PC-3 (cell line): ENCODE measurements at regions not wholly inside any gene's neighbourhood (a gene's known extent, or its start where the extent isn't known, plus 50 kb on each side); places are given as distances from the start of the nearest gene placed in this dataset.

Experiments
- ATAC-seq: fragments of 200-7000 bp; cut with Tn5 transposase; 2 replicates; pipeline ENCODE4 v1.9.1; 2020; ENCODE audit warnings: mild to moderate bottlenecking, moderate library complexity
- BruUV-seq: library from RNA; stranded (reverse); fragments of 400-500 nt; replicated peaks from 2 replicates; lab custom pipeline; 2021; lab: Mats Ljungman, UMichigan
- CTCF ChIA-PET: fragments of 300-600 bp; sonication (Branson Sonifier 250); formaldehyde crosslinking; loops from one replicate; lab custom pipeline; 2022; ENCODE audit warnings: antibody characterized with exemption; lab: Charles Lee
- POLR2A ChIA-PET: fragments of 300-600 bp; sonication (Branson Sonifier 250); formaldehyde crosslinking; loops from one replicate; lab custom pipeline; 2022; ENCODE audit warnings: antibody characterized with exemption; ENCODE audit not compliant: unreplicated experiment; lab: Charles Lee
- DNase-seq: peaks from one replicate; pipeline ENCODE4 v3.0.0-alpha.2; 2015
- H2AFZ ChIP-seq: fragments of 300-600 bp; sonication (generic); 2 replicates; pipeline ENCODE4 v1.6.0; 2016; ENCODE audit warnings: antibody characterized with exemption, low read length
- H3F3A ChIP-seq: fragments of 300-600 bp; sonication (generic); one replicate; pipeline ENCODE4 v1.6.0; 2017; ENCODE audit warnings: antibody characterized with exemption, low read length, control low read depth, mild to moderate bottlenecking; ENCODE audit not compliant: unreplicated experiment
- H3K27ac ChIP-seq: fragments of 300-600 bp; sonication (generic); 2 replicates; pipeline ENCODE4 v1.5.1; 2016; ENCODE audit warnings: mild to moderate bottlenecking, low read length
- H3K27me3 ChIP-seq: fragments of 300-600 bp; sonication (generic); 2 replicates; pipeline ENCODE4 v1.6.1; 2016; ENCODE audit warnings: low read length, mixed read lengths
- H3K36me3 ChIP-seq: fragments of 300-600 bp; sonication (generic); 2 replicates; pipeline ENCODE4 v1.6.1; 2016; ENCODE audit warnings: low read depth, mixed run types, low read length, mixed read lengths
- H3K4me1 ChIP-seq: fragments of 300-600 bp; sonication (generic); 2 replicates; pipeline ENCODE4 v1.5.1; 2016; ENCODE audit warnings: low read length; ENCODE audit not compliant: insufficient read depth
- H3K4me2 ChIP-seq: fragments of 300-600 bp; sonication (generic); 2 replicates; pipeline ENCODE4 v1.6.0; 2016; ENCODE audit warnings: low read length
- H3K4me3 ChIP-seq: fragments of 300-600 bp; sonication (generic); 2 replicates; pipeline ENCODE4 v1.5.1; 2016; ENCODE audit warnings: mild to moderate bottlenecking, low read length, mixed read lengths
- H3K79me2 ChIP-seq: fragments of 300-600 bp; sonication (generic); 2 replicates; pipeline ENCODE4 v1.6.1; 2017; ENCODE audit warnings: low read length, mixed read lengths
- H3K9ac ChIP-seq: fragments of 300-600 bp; sonication (generic); 2 replicates; pipeline ENCODE4 v1.6.0; 2016; ENCODE audit warnings: mild to moderate bottlenecking, low read length
- H3K9me2 ChIP-seq: fragments of 300-600 bp; sonication (generic); replicated peaks from 2 replicates; pipeline ENCODE4 v1.6.1; 2016; ENCODE audit warnings: mixed run types, low read length, mixed read lengths
- H3K9me3 ChIP-seq: fragments of 300-600 bp; sonication (generic); 2 replicates; pipeline ENCODE4 v1.6.1; 2016; ENCODE audit warnings: low read length, mixed read lengths
- H4K20me1 ChIP-seq: fragments of 300-600 bp; sonication (generic); 2 replicates; pipeline ENCODE4 v1.6.1; 2016; ENCODE audit warnings: low read length, mixed read lengths
- CTCF ChIP-seq: fragments of 300-600 bp; sonication (generic); conservative IDR thresholded peaks from 2 replicates; pipeline ENCODE4 v1.5.1; 2017; ENCODE audit warnings: antibody characterized with exemption, low read depth, mild to moderate bottlenecking, low read length
- EZH2 ChIP-seq: fragments of 300-600 bp; sonication (generic); IDR thresholded peaks from one replicate; pipeline ENCODE4 v1.6.1; 2017; ENCODE audit warnings: antibody characterized with exemption, mild to moderate bottlenecking, low read length; ENCODE audit not compliant: unreplicated experiment
- EZH2phosphoT487 ChIP-seq: fragments of 300-600 bp; sonication (generic); IDR thresholded peaks from 2 replicates; pipeline ENCODE4 v1.6.1; 2018; ENCODE audit warnings: mild to moderate bottlenecking, antibody characterized with exemption, low read length, borderline replicate concordance
- intact Hi-C: fragments of 100-400 bp; cut with micrococcal nuclease; formaldehyde crosslinking; loops from 2 replicates; pipeline ENCODE4 v1.9.0; 2023

GRCh38 chr2:199581935-199582360 lies 124.2 kb upstream of the SATB2 start:
- intact Hi-C loops: no loop called here
- CTCF ChIA-PET: no interaction called here
- ATAC-seq (no peak), DNase-seq (no peak)
- Histone ChIP-seq H3K79me2 (no peaks in the 10 kb centered on the region), H3F3A (no peaks in the 10 kb centered on the region), H3K9me3 (no peaks in the 10 kb centered on the region), H3K27me3 (peaks cover 91% of the 10 kb centered on the region), H3K27ac (no peak overlapping the region), H3K4me1 (no peaks in the 10 kb centered on the region), H3K36me3 (no peaks in the 10 kb centered on the region), H3K9me2 (no peaks in the 10 kb centered on the region), H3K4me3 (no peak overlapping the region), H2AFZ (no peak overlapping the region), H3K9ac (no peak overlapping the region), H3K4me2 (no peak overlapping the region; the same call in 1 of the 2 replicates), H4K20me1 (no peaks in the 10 kb centered on the region)
- TF ChIP-seq EZH2phosphoT487 (no peak), EZH2 (no peak), CTCF (no peak)
- POLR2A ChIA-PET: no interaction called here
- BruUV-seq: no TSS peak

- H3K4me1 ChIP-seq: no peaks in the 10 kb centered on the region
- TF ChIP-seq EZH2phosphoT487 (no peak), EZH2 (no peak), CTCF (no peak)
- H3K79me2 ChIP-seq: no peaks in the 10 kb centered on the region
- H3K4me3 ChIP-seq: no peak overlapping the region
- no peak overlapping the region for H3K9ac ChIP-seq
- no peak for ATAC-seq
- H3F3A ChIP-seq: no peaks in the 10 kb centered on the region
- no peak overlapping the region for H2AFZ ChIP-seq
- H3K27me3 ChIP-seq: peaks cover 91% of the 10 kb centered on the region
- H3K9me3 ChIP-seq: no peaks in the 10 kb centered on the region
- no peaks in the 10 kb centered on the region for H4K20me1 ChIP-seq
- H3K36me3 ChIP-seq: no peaks in the 10 kb centered on the region
- H3K4me2 ChIP-seq: no peak overlapping the region; the same call in 1 of the 2 replicates
- ChIA-PET CTCF (no interaction called here), POLR2A (no interaction called here)
- intact Hi-C loops: no loop called here
- BruUV-seq: no TSS peak
- H3K27ac ChIP-seq: no peak overlapping the region
- no peaks in the 10 kb centered on the region for H3K9me2 ChIP-seq
- DNase-seq: no peak
Observed at GRCh38 chr2:199581408-199581807, 123.7 kb upstream of the SATB2 start.

- POLR2A ChIA-PET: no interaction called here
- CTCF ChIA-PET: no interaction called here
- H3K9me2 ChIP-seq: no peaks in the 10 kb centered on the region
- no TSS peak for BruUV-seq
- TF ChIP-seq EZH2 (no peak), CTCF (no peak), EZH2phosphoT487 (no peak)
- H3K4me3 ChIP-seq: no peak overlapping the region
- no peaks in the 10 kb centered on the region for H3K79me2 ChIP-seq
- H4K20me1 ChIP-seq: no peaks in the 10 kb centered on the region
- DNase-seq (no peak), ATAC-seq (no peak)
- no peaks in the 10 kb centered on the region for H3K9me3 ChIP-seq
- peaks cover 79% of the 10 kb centered on the region for H3K27me3 ChIP-seq
- no peaks in the 10 kb centered on the region for H3F3A ChIP-seq
- no peak overlapping the region for H3K27ac ChIP-seq
- H2AFZ ChIP-seq: no peak overlapping the region
- no peak overlapping the region for H3K4me2 ChIP-seq
- intact Hi-C loops: no loop called here
- H3K9ac ChIP-seq: no peak overlapping the region
- H3K36me3 ChIP-seq: no peaks in the 10 kb centered on the region
- no peaks in the 10 kb centered on the region for H3K4me1 ChIP-seq
Observed at GRCh38 chr2:199575416-199575815, 117.7 kb upstream of the SATB2 start.
